CD8-positive, alpha-beta memory T cell (primary cell): ENCODE measurements at regions not wholly inside any gene's neighbourhood (a gene's known extent, or its start where the extent isn't known, plus 50 kb on each side); places are given as distances from the start of the nearest gene placed in this dataset.

ENCODE experiments used
- CTCF ChIA-PET: fragments of 350-600 bp; sonication (Branson Sonifier 250); formaldehyde crosslinking; loops from one replicate; lab custom pipeline; 2021; ENCODE audit warnings: antibody characterized with exemption; lab: Charles Lee
- POLR2A ChIA-PET: fragments of 350-600 bp; sonication (Branson Sonifier 250); formaldehyde crosslinking; loops from one replicate; lab custom pipeline; 2021; ENCODE audit warnings: antibody characterized with exemption; lab: Charles Lee
- DNase-seq, 5 donors: peaks; one replicate each; pipeline versions ENCODE4 v3.0.0 to v3.0.0-alpha.2; 2020 to 2022; ENCODE audit warnings: mixed read lengths in 1 of 5
- H3K27ac ChIP-seq: one replicate; pipeline ENCODE4 v1.7.0; 2013; ENCODE audit warnings: low read depth, mild to moderate bottlenecking, low read length, moderate library complexity
- H3K27me3 ChIP-seq: 2 replicates; pipeline ENCODE4 v1.7.0; 2013; ENCODE audit warnings: low read length, mild to moderate bottlenecking; ENCODE audit not compliant: insufficient read depth, poor library complexity, severe bottlenecking
- H3K36me3 ChIP-seq: 2 replicates; pipeline ENCODE4 v1.7.0; 2013; ENCODE audit warnings: mild to moderate bottlenecking, low read length, moderate library complexity; ENCODE audit not compliant: insufficient read depth
- H3K4me1 ChIP-seq: 2 replicates; pipeline ENCODE4 v1.7.0; 2013; ENCODE audit warnings: mild to moderate bottlenecking, low read length, moderate library complexity; ENCODE audit not compliant: insufficient read depth
- H3K4me3 ChIP-seq: 2 replicates; pipeline ENCODE4 v1.7.0; 2013; ENCODE audit warnings: mild to moderate bottlenecking, low read length
- H3K9me3 ChIP-seq: 2 replicates; pipeline ENCODE4 v1.7.0; 2013; ENCODE audit warnings: mild to moderate bottlenecking, low read length
- H3K27ac Mint-ChIP-seq, 8 donors: one replicate each; pipeline ENCODE4 v1.8.0; 2020 to 2021; ENCODE audit warnings: mixed read lengths in 8 of 8, mild to moderate bottlenecking in 6 of 8, inconsistent platforms in 3 of 8, moderate library complexity in 3 of 8
- H3K27me3 Mint-ChIP-seq, 2 donors: one replicate each; pipeline ENCODE4 v1.8.0; 2020 to 2021; ENCODE audit warnings: mixed read lengths in 2 of 2, mild to moderate bottlenecking in 1 of 2, moderate library complexity in 1 of 2
- H3K36me3 Mint-ChIP-seq, 3 donors: one replicate each; pipeline ENCODE4 v1.8.0; 2020 to 2021; ENCODE audit warnings: mixed read lengths in 3 of 3, inconsistent platforms in 1 of 3, mild to moderate bottlenecking in 1 of 3
- H3K4me1 Mint-ChIP-seq, 3 donors: one replicate each; pipeline ENCODE4 v1.8.0; 2020 to 2021; ENCODE audit warnings: mixed read lengths in 3 of 3, inconsistent platforms in 1 of 3, mild to moderate bottlenecking in 1 of 3
- H3K4me3 Mint-ChIP-seq, 7 donors: one replicate each; pipeline ENCODE4 v1.8.0; 2020 to 2021; ENCODE audit warnings: mixed read lengths in 7 of 7, mild to moderate bottlenecking in 6 of 7, moderate library complexity in 4 of 7, inconsistent platforms in 2 of 7
- H3K9me3 Mint-ChIP-seq, 5 donors: one replicate each; pipeline ENCODE4 v1.8.0; 2020 to 2022; ENCODE audit warnings: mixed read lengths in 5 of 5, mild to moderate bottlenecking in 3 of 5, moderate library complexity in 2 of 5, inconsistent platforms in 1 of 5

DNA sequence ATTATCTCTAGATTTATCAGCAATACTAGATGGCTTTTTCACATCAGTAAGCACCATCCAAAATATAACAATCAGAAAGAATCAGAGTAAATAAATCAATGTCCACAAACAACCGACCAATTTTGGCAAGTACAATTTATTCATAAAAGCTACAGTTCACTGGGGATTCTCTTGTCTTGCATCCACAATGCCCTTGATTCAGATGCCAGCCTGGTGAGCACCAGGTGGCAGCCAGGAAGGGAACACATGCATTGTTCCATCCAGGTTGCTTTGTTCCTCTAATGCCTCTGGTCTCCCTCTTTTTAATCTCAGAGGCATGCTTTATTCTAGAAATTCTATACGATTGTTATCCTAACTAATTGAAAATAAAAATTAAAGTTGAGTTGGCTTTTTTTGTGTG lies 242.1 kb upstream of the KIRREL3 start:
- Histone ChIP-seq H3K4me1 (no peaks in the 10 kb centered on the region), H3K27ac (no peak overlapping the region), H3K36me3 (no peaks in the 10 kb centered on the region), H3K9me3 (no peaks in the 10 kb centered on the region), H3K4me3 (no peak overlapping the region), H3K27me3 (no peaks in the 10 kb centered on the region)
- Mint-ChIP-seq H3K27ac (no peak overlapping the region), H3K4me3 (no peak overlapping the region), H3K4me1 (no peaks in the 10 kb centered on the region), H3K36me3 (no peaks in the 10 kb centered on the region), H3K9me3 (peaks cover 0 to 4% (median 0%) of the 10 kb centered on the region in 5 donors), H3K27me3 (peaks cover 0 to 1% of the 10 kb centered on the region in 2 donors)
- CTCF ChIA-PET: no interaction called here
- no peak for DNase-seq
- POLR2A ChIA-PET: no interaction called here

DNA sequence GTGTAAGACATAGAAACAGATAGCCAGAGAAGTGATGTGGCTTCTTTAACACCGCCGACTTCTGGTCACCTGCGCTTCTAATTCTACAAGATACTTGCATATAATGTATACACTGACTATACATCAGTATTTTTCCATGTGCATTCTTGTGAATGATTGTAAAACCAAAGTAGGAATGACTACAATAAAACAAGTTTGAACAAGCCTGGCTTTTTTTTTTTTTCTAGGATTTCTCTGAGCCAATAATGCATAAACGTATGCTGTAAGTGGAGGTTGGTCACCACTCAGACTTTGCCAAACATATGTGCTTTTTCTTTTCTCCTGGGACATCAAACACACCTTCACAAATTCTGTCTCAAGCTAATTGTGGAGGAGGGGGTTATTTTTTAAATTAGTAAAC lies 237.8 kb upstream of the KIRREL3 start:
- H3K4me3 ChIP-seq: no peak overlapping the region
- H3K36me3 Mint-ChIP-seq: no peaks in the 10 kb centered on the region

DNA sequence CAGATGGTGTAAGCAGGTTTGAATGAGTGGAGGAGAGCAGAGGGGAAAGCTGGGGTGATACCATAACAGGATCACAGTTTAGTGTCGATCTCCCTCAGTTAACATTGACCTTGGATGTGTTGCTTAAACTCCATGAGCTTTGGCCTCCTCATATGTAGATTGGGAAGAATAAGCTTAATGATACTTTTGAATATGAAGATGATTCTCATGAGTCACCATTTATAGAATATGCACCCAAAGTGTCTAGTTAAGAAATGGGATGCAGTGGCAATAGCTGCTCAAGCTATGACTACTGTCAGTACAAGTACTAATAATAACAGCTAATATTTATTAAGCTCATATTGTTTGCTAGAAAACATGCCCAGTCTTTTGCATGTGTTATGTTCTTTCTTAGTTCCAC lies 236.2 kb upstream of the KIRREL3 start:
- Histone ChIP-seq H3K4me3 (no peak overlapping the region), H3K9me3 (no peaks in the 10 kb centered on the region), H3K36me3 (no peaks in the 10 kb centered on the region), H3K27ac (no peak overlapping the region), H3K27me3 (no peaks in the 10 kb centered on the region), H3K4me1 (no peaks in the 10 kb centered on the region)
- Mint-ChIP-seq H3K27me3 (peaks cover 0 to 2% of the 10 kb centered on the region in 2 donors), H3K4me3 (no peak overlapping the region), H3K36me3 (no peaks in the 10 kb centered on the region), H3K27ac (no peak overlapping the region), H3K9me3 (peaks cover 0 to 3% (median 0%) of the 10 kb centered on the region in 5 donors), H3K4me1 (no peaks in the 10 kb centered on the region)
- POLR2A ChIA-PET: no interaction called here
- no peak for DNase-seq
- CTCF ChIA-PET: interaction anchor here (0.5 kb wide), 1 partner anchor 158 kb away, joined by 3 read pairs; no protein-coding TSS in a partner anchor

More for the DNA sequence above, 237.8 kb upstream of the KIRREL3 start:
- H3K27ac Mint-ChIP-seq: no peak overlapping the region
- H3K9me3 ChIP-seq: no peaks in the 10 kb centered on the region
- no peaks in the 10 kb centered on the region for H3K4me1 Mint-ChIP-seq
- no peaks in the 10 kb centered on the region for H3K4me1 ChIP-seq
- peaks cover 0 to 1% of the 10 kb centered on the region in 2 donors for H3K27me3 Mint-ChIP-seq
- no peak for DNase-seq
- H3K27me3 ChIP-seq: no peaks in the 10 kb centered on the region
- CTCF ChIA-PET: no interaction called here
- no peak overlapping the region for H3K27ac ChIP-seq
- POLR2A ChIA-PET: no interaction called here
- H3K36me3 ChIP-seq: no peaks in the 10 kb centered on the region
- no peak overlapping the region for H3K4me3 Mint-ChIP-seq
- peaks cover 0 to 3% (median 0%) of the 10 kb centered on the region in 5 donors for H3K9me3 Mint-ChIP-seq

DNA sequence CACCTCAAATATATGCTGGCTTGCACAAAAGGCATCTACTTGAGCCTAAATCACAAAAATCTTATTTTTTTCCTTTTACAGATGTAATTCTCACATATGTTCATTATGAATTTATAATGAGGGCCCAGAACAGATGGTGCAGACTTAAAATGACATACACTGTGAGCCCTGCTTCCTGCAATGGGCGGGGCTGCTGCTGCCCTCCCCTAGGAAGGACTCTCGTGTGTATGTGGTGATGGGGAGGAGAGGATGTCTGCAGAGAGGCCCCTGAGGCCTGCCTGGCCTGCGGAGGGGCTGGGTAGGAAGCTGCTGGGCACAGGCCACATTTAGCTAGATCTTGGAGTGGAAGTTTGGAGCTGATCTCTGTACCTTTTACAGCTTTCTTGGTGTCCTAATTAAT lies 233.4 kb upstream of the KIRREL3 start:
- no peak for DNase-seq
- Mint-ChIP-seq H3K9me3 (peaks cover 0 to 5% (median 0%) of the 10 kb centered on the region in 5 donors), H3K4me1 (no peaks in the 10 kb centered on the region), H3K36me3 (no peaks in the 10 kb centered on the region), H3K27me3 (peaks cover 0 to 2% of the 10 kb centered on the region in 2 donors), H3K27ac (no peak overlapping the region), H3K4me3 (no peak overlapping the region)
- no peaks in the 10 kb centered on the region for H3K27me3 ChIP-seq
- CTCF ChIA-PET: no interaction called here
- POLR2A ChIA-PET: no interaction called here
- no peaks in the 10 kb centered on the region for H3K36me3 ChIP-seq
- no peak overlapping the region for H3K4me3 ChIP-seq
- no peaks in the 10 kb centered on the region for H3K4me1 ChIP-seq
- H3K9me3 ChIP-seq: no peaks in the 10 kb centered on the region
- no peak overlapping the region for H3K27ac ChIP-seq

DNA sequence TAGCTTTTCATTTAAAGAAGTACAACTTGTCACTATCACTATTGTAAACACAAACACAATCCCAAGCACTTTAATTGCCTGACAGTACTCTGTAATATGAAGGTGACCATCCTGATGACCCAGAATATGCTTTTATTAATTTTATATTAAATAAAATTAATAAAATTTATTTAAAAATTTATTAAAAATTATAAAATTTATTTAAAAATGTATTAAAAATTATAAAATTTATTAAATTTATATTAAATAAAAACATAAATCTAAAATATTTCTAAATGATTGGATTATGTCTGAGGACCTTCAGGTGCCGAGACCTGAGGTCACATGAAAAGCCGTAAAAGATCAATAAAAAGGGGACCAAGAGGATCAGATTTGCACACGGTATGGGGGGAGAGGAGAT lies 229.8 kb upstream of the KIRREL3 start:
- ChIA-PET POLR2A (no interaction called here), CTCF (no interaction called here)
- Mint-ChIP-seq H3K27ac (no peak overlapping the region), H3K4me1 (no peaks in the 10 kb centered on the region), H3K27me3 (peaks cover 0 to 2% of the 10 kb centered on the region in 2 donors), H3K36me3 (no peaks in the 10 kb centered on the region), H3K4me3 (no peak overlapping the region), H3K9me3 (peaks cover 0 to 5% (median 0%) of the 10 kb centered on the region in 5 donors)
- Histone ChIP-seq H3K4me1 (no peaks in the 10 kb centered on the region), H3K36me3 (no peaks in the 10 kb centered on the region), H3K27me3 (no peaks in the 10 kb centered on the region), H3K4me3 (no peak overlapping the region), H3K9me3 (no peaks in the 10 kb centered on the region), H3K27ac (no peak overlapping the region)
- DNase-seq: no peak

DNA sequence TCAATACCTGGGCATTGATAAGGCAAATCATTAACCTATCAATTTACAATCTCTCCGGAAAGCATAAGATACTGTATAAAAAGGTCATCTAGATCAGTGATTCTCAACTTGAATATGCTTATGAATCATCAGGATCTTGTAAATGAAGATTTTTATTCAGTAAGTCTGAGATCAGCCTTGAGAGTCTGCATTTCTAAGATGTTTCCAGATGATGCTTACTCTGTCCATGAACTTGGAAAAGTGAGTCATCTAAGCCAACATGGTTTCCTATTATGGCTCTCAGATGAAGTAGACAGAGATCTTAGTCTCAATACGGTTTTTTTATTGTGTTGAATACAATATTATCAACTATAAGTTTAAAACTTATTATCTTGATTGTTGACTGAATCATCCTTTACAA lies 226.4 kb upstream of the KIRREL3 start:
- H3K4me1 Mint-ChIP-seq: no peaks in the 10 kb centered on the region
- POLR2A ChIA-PET: no interaction called here
- Histone ChIP-seq H3K9me3 (no peaks in the 10 kb centered on the region), H3K27me3 (no peaks in the 10 kb centered on the region), H3K4me3 (no peak overlapping the region), H3K4me1 (no peaks in the 10 kb centered on the region), H3K36me3 (no peaks in the 10 kb centered on the region), H3K27ac (no peak overlapping the region)
- peaks cover 0 to 2% of the 10 kb centered on the region in 2 donors for H3K27me3 Mint-ChIP-seq
- peaks cover 0 to 9% (median 0%) of the 10 kb centered on the region in 5 donors for H3K9me3 Mint-ChIP-seq
- peaks cover 0 to 1% (median 0%) of the 10 kb centered on the region in 3 donors for H3K36me3 Mint-ChIP-seq
- DNase-seq: no peak
- H3K27ac Mint-ChIP-seq: no peak overlapping the region
- CTCF ChIA-PET: no interaction called here
- no peak overlapping the region for H3K4me3 Mint-ChIP-seq

DNA sequence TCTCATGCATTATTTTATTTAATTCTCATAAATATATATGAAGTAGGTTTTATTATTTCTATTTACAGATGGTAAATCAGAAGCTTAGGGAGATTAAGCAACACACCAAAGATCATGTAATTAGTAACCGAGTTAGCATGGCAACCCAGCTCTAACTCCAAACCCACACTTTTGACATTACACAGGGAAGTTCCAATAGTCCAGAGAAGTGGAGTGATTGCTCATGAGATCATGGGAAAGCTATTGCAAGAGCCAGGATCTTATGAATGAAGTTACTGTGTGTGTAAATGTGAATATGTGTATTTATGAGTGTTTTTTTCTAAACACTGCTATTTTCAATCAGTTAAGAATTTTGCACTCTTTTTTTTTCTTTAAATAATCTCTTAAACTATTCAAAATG lies 225.8 kb upstream of the KIRREL3 start:
- no peak overlapping the region for H3K4me3 Mint-ChIP-seq
- POLR2A ChIA-PET: no interaction called here
- H3K27me3 ChIP-seq: no peaks in the 10 kb centered on the region

DNA sequence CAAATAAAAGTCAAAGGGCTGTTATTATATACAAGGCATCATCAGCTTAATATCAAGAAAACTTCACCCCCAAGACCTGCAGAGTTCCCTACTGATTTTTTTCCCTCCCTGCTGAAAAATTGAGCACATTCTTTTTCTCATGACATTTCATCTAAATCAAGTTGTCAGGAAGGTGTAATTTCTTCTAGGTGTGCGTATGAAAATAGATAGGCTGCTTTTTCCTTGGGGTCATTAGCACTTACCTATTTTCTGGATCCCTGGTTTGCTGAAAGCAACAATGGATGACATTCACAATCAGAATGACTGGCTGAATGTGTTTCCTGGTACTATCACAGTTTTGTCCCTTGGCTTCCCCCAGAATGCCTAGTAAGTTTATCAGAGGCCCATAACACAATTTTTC lies 225.0 kb upstream of the KIRREL3 start:
- Histone ChIP-seq H3K4me1 (no peaks in the 10 kb centered on the region), H3K27me3 (no peaks in the 10 kb centered on the region), H3K27ac (no peak overlapping the region), H3K9me3 (no peaks in the 10 kb centered on the region), H3K36me3 (no peaks in the 10 kb centered on the region), H3K4me3 (no peak overlapping the region)
- Mint-ChIP-seq H3K27ac (no peak overlapping the region), H3K4me1 (no peaks in the 10 kb centered on the region), H3K4me3 (no peak overlapping the region), H3K9me3 (peaks cover 0 to 9% (median 0%) of the 10 kb centered on the region in 5 donors), H3K27me3 (no peaks in the 10 kb centered on the region), H3K36me3 (peaks cover 0 to 1% (median 0%) of the 10 kb centered on the region in 3 donors)
- no peak for DNase-seq
- ChIA-PET POLR2A (no interaction called here), CTCF (no interaction called here)

More for the DNA sequence above, 225.8 kb upstream of the KIRREL3 start:
- DNase-seq: no peak
- Mint-ChIP-seq H3K4me1 (no peaks in the 10 kb centered on the region), H3K27ac (no peak overlapping the region), H3K27me3 (no peaks in the 10 kb centered on the region), H3K9me3 (peaks cover 0 to 9% (median 0%) of the 10 kb centered on the region in 5 donors), H3K36me3 (peaks cover 0 to 1% (median 0%) of the 10 kb centered on the region in 3 donors)
- no peak overlapping the region for H3K4me3 ChIP-seq
- H3K4me1 ChIP-seq: no peaks in the 10 kb centered on the region
- CTCF ChIA-PET: no interaction called here
- no peaks in the 10 kb centered on the region for H3K36me3 ChIP-seq
- no peak overlapping the region for H3K27ac ChIP-seq
- H3K9me3 ChIP-seq: no peaks in the 10 kb centered on the region
